ENCODE measurements at regions not wholly inside any gene's neighbourhood (a gene's known extent, or its start where the extent isn't known, plus 50 kb on each side); places are given as distances from the start of the nearest gene placed in this dataset.

- TF ChIP-seq CTCF (IDR thresholded peaks at IDR 0.05; ENCODE audit: borderline replicate concordance, extremely low read depth, low read length, poor library complexity, severe bottlenecking) (no peak), EZH2 (IDR thresholded peaks at IDR 0.05; ENCODE audit: borderline replicate concordance, low read depth, low read length, severe bottlenecking) (no peak)
Observed at GRCh38 chr6:11315743-11316437, 83.4 kb upstream of the NEDD9 start.
